ENCODE measurements at regions not wholly inside any gene's neighbourhood (a gene's known extent, or its start where the extent isn't known, plus 50 kb on each side); places are given as distances from the start of the nearest gene placed in this dataset.
"Not testable (repeated sequence)": the region's sequence is repeated elsewhere in the genome, so short reads cannot be mapped to it uniquely, and the experiment has no call there.

- intact Hi-C loops (cut with micrococcal nuclease): no loop called here
Observed at GRCh38 chr6:1007159-1007558, 304.7 kb upstream of the FOXQ1 start.

DNA sequence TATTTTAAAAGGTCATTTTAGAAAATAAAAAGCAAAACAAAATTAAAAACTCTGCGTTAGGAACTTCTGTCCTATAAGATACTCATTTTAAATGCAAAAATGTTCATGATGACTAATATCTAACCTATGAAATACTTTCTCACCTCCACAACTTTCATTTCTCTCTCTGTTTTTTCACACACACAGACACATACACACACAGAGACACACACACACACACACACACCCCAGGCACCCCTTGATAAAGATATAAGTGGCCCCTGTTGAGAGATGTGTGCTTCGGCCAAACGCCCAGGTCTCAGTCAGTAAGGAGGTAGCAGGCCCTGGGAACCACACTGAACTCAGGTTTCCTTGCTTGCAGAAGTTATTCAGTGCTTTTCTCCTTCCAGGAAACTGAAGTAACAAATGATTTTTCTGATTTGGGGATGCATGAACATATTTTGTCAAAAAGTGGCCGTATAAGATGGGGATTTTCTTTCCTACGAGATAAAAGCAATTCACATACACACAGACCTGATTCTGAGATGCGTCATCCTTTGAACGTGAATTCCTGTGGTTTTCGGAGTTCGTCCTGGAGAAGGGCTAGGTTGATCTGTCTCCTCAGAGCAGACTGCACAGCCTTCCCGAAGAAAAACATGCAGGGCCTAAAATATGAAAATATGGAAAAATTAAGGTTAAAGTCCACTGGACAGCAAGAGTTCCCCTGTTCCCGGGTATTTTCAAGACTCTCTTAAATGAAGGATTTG is 306.8 kb upstream of the FOXQ1 start:
- intact Hi-C loops (cut with micrococcal nuclease): no loop called here

- intact Hi-C loops (cut with micrococcal nuclease): no loop called here
Observed at GRCh38 chr6:1003394-1004160, 308.3 kb upstream of the FOXQ1 start.

DNA sequence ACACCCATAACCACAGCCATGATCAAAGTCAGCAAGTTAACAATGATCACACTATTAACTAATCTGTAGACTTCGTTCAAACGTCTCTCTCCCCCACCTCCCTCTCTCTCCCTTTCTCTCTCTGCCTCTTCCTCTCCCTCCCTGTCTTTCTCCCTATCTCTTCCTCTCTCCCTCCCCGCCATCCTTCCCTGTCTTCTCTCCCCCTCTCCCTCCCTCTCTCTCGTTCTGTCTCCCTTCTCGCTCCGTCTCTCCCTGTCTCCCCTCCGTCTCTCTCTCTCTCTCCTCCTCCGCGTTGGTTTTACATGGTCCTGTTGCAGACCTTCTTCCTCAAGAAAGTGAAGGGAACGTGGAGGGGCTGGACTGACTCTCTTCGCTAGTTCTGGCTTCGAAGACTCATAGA is 308.9 kb upstream of the FOXQ1 start:
- intact Hi-C loops (cut with micrococcal nuclease): no loop called here

DNA sequence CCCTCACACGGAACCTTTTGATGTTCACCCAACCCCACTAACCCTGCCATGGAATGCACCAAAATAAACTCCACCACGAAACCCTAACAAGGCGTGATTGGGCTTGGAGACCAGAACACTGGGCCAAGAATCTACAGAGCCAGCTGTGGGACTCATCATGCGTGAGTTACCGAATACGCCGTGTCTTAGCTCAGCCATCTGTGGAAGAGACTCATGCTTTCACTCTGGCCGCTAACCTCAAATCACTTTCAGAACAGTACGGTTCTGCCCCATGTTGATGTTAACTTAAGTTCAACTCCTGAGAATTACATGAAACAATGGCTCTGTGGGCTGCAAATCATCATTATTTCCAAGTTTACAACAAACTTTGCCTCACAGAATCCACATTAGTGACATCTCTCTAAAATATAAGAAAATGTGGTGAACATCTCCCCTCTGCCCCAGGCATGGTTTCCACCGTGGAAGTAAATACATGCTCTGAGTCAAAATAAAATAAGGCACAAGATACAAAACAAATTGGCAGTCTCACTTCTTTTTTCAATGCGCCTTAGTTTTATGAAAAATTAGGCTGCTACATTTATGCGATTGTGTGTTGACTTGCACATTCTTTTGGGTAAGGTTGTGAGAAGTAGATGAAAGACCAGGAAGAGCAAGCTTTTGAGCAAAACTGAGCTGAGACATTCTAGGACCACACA is 308.9 kb upstream of the EXOC2 start:
- intact Hi-C loops (cut with micrococcal nuclease): no loop called here

GRCh38 chr6:999552-999951 is 306.6 kb upstream of the EXOC2 start:
- intact Hi-C loops (cut with micrococcal nuclease): no loop called here

DNA sequence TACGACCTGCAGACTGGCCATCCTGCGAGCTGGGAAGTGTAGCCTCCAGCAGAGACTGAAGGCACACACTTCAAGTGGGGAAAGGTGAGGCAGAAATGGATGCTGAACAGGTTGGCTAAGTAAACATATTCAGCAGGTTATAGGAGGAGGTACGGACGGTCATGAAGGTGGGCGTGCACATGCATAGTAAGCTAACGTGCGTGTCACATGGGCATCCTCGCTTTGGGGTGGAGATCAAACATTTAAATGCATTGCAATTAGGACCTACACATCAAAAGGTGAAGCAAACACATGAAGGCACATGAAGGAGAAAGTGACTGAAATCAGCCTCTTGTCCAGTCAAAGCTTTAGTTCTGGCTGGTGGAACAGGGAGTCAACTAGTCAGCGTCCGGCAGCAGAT is 305.6 kb upstream of the EXOC2 start:
- intact Hi-C loops (cut with micrococcal nuclease): no loop called here

DNA sequence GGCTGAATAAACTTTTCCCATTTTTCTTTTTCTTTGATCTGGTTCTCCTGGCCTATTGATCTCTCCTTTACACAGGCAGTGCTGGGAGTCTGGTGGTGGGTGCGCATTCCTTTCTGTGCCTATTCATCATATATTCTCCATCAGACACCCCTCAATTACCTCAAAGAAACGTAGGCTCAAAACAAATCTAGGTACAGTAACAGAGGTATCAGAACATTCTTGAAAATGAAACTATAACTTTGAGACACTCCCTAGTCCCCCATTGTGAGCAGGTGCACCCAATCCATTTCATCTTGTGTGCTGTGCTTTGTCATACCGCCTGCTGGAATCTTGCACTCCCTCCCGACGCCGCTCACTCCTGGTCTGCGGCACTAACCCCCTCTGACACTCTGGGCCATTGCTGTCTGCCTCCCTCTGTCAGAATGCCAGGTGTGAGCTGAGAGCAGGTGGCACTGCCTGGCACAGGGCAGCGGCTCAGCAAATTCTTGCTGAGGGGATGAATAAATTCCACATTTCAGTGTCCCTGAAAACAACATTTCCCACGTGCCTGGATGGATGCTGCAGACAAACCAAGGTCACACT is 303.4 kb upstream of the EXOC2 start:
- intact Hi-C loops (cut with micrococcal nuclease): no loop called here

- intact Hi-C loops (cut with micrococcal nuclease): no loop called here
Observed at GRCh38 chr6:991192-991591, 298.3 kb upstream of the EXOC2 start.

- intact Hi-C loops (cut with micrococcal nuclease): no loop called here
Observed at GRCh38 chr6:984031-984430, 291.1 kb upstream of the EXOC2 start.

DNA sequence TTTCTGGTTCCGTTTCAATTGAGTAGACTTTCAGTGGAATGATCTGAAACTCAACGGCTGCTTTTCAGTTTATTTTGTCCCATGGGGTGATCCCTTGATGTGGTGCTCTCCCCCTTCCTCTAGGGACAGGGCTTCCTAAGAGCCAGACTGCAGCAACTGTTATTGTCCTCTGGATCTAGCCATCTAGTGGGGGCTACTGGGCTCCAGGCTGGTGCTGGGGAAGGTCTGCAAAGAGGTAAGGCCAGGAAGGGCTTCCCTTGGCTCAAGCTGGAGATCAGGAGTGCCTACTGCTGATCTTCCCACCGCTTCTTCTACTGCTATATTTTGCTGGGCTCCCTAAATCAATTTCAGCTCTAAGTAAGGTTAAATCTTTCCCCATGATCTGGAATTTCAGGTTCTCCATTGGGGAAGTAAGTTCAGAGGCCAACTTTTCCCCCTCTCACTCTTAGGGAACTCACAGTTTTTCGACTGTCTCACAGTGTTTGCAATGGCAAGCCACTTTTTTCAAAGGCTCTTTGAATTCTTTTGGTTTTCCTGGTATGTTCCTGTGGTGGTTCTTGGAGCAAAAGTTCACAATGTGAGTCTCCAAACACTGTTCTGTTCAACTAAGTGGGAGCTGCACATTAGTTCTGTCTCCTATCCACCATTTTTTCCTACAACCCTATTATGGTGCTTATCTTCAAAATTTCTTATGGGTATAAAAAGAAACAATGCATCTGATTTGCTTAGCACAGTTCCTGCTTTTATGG is 286.2 kb upstream of the EXOC2 start:
- intact Hi-C loops (cut with micrococcal nuclease): no loop called here

DNA sequence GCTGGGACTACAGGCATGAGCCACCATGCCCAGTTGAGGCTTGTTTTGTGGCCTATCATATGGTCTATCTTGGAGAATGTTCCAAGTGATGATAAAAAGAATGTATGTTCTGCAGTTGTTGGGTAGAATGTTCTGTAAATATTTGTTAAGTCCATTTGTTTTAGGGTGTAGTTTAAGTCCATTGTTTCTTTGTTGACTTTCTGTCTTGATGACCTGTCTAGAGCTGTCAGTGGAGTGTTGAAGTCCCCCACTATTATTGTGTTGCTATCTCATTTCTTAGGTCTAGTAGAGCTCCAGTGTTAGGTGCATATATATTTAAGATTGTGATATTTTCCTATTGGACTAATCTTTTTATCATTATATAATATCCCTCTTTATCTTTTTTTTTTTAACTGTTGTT is 284.3 kb upstream of the EXOC2 start:
- intact Hi-C loops (cut with micrococcal nuclease): not testable (repeated sequence)

DNA sequence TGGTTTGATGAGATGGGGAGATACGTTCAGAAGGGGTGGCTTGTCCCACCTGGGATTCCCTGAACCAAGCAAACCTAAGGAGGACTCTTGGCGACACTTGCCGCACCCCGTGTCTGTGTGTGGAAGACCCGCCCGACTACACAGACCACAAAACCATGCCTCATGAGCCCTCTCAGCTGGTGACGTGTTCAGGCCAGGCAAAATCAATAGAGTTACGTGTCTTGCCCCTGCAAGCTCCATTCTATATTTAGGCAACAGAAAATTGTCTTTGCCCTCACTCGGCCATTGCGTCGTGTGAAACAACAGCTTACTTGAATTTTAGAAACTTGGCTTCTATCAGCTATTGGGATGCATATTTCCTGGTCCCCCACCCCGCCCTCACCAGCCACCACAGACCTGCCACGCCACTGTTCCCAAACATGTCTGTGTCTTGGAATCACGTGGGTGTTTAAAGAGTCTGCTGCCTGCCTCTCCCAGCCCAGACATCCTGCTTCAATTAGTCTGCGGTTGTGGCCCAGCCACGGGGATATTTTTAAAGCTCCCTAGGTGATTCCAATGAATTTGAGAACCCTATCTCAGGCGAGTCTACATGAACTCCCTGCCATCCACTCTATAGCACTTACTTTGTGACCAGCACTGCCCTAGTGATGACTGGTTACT is 279.2 kb upstream of the EXOC2 start:
- intact Hi-C loops (cut with micrococcal nuclease): no loop called here

- intact Hi-C loops (cut with micrococcal nuclease): no loop called here
Observed at GRCh38 chr6:968791-969190, 275.9 kb upstream of the EXOC2 start.

GRCh38 chr6:967701-968100 is 274.8 kb upstream of the EXOC2 start:
- intact Hi-C loops (cut with micrococcal nuclease): no loop called here

- intact Hi-C loops (cut with micrococcal nuclease): no loop called here
Observed at GRCh38 chr6:965343-965742, 272.4 kb upstream of the EXOC2 start.

- intact Hi-C loops (cut with micrococcal nuclease): no loop called here
Observed at GRCh38 chr6:963456-963855, 270.5 kb upstream of the EXOC2 start.

DNA sequence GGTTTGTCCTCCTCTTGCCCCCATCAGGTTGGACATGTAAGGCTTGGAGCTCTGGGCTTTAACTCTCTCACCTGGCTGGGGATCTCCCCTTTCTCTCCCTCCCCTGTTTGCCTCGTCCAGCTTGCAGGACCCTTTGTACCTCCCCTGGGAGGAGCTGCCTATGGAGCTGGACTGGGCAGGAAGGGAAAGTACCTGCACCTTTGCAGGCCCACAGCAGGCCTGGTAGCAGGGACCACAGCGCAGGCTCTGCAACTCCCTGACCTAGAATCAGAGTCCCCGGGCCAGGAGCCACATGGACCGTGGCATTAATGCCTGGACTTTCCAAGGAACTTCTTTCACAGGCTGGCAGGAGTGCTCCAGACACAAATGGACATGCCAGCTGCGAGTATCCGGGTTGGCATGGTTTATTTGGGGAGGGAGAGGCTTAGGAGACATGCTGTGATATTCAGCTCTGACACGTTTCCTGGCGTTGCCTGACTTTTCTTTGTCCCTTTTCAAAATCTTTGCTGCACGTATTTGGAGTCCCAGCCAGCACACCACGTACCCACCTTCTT is 268.5 kb upstream of the EXOC2 start:
- intact Hi-C loops (cut with micrococcal nuclease): no loop called here

- intact Hi-C loops (cut with micrococcal nuclease): no loop called here
Observed at GRCh38 chr6:960356-960755, 267.4 kb upstream of the EXOC2 start.

GRCh38 chr6:958488-958887 is 265.5 kb upstream of the EXOC2 start:
- intact Hi-C loops (cut with micrococcal nuclease): no loop called here

Data from T-helper 2 cell treated with Interferon-gamma antibody and Interleukin-4, amounts not matched to agents 100 ng/mL and 5 ng/mL, for 36 hours (primary cell).